Umbilical cord (tissue), 1 donor: ENCODE measurements at regions not wholly inside any gene's neighbourhood (a gene's known extent, or its start where the extent isn't known, plus 50 kb on each side); places are given as distances from the start of the nearest gene placed in this dataset.
A peak's percentile ranks its signal among the peaks of the same experiment; 100 is the strongest.

Source experiments
- DNase-seq: peaks from one replicate; pipeline ENCODE4 v3.0.0-alpha.2; 2015; ENCODE audit warnings: low spot score

- DNase-seq: peak; percentile 79
Measured at GRCh38 chr3:72591522-72592421, 256.5 kb downstream of the SHQ1 start.

GRCh38 chr3:72590732-72591221, 257.5 kb downstream of the SHQ1 start:
- no peak for DNase-seq

- no peak for DNase-seq
Measured at GRCh38 chr3:72587282-72587681, 261.0 kb downstream of the SHQ1 start.

- DNase-seq: no peak
Measured at GRCh38 chr3:72586694-72587093, 261.6 kb downstream of the SHQ1 start.

DNA sequence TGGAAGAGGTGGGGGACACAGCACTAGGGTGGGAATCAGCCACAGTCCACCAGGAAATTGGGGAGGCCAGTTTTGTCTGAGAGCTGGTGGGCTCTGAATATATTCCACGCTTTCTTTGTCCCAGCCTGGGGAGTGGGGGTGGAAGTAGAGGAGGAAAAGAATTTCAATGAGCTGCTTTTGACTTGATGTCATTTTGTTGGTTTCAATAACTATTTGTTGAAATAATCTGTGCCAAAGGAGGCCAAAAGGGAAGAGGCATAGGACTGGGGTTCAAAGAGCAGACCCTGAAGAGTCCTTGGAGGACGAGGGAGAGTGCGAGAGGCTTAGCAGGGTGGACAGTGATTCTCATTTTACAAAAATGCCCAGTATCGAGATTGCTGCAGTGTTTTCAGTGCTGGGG, 262.3 kb downstream of the SHQ1 start:
- no peak for DNase-seq

DNA sequence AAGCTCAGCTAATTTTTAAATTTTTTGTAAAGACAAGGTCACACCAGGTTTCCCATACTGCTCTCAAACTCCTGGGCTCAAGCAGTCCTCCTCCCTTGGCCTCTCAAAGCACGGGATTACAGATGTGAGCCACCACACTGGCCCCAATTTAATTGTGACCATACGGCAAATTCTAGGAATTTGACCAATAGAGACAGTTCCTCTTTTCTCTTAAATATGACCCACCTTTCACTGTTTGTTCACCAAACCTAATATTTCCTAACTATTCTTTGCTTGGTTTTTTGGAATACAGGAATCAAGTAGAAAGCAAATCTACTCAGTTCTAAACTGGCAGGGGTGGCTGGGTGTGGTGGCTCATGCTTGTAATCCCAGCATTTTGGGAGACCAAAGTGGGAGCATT, 264.0 kb downstream of the SHQ1 start:
- DNase-seq: no peak

DNA sequence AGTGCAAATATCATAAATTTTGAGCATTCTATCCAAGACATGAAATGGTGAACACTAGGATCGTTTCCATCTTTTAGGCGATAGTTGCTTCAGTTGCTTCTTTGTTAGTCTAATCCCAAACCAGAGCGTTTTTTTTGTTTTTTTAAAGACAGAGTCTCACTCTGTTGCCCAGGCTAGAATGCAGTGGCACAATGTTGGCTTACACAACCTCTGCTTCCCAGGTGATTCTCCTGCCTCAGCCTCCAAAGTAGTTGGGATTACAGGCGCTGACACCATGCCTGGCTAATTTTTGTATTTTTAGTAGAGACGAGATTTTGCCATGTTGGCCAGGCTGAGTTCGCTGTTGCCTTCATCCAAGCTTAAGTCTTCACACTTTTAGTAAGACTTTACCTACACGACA, 265.3 kb downstream of the SHQ1 start:
- no peak for DNase-seq

GRCh38 chr3:72582211-72582878, 265.9 kb downstream of the SHQ1 start:
- no peak for DNase-seq

DNA sequence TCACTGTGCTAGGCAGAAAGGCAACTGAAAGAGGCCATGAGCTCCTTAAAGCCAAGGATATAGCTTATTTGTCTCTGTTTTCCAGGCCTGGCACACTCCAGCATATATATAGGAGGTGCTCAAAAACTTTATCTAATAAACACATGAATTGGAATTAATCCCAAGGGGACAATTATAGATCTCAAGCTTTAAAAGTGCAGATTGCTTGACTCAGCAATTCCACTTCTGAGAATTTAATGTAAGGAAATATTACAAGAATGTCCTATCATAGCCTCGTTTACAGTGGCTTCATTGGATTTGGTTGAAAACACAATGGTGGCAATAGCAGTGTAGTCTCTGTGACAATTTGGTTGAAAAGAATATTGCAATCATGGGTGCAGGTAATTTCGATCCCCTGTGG, 267.3 kb downstream of the SHQ1 start:
- DNase-seq: no peak

DNA sequence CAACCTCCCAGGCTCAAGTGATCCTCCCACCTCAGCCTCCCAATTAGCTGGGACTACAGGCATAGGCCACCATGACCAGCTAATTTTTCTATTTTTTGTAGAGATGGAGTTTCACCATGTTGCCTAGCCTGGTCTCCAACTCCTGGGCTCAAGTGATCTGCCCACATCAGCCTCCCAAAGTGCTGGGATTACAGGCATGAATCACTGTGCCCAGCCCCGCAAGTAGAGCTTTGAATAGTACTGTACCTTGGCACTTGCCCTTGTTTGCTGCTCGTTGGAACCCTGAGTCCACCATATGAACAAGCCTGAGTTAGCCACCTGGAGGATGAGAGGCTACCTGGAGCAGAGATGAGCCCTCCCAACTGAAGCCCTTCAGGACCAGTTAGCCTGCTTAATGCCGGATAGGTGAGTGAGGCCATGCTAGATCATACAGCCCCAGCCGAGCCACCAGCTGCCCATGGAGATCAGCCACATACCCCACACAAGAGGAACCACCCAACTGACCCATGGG, 267.9 kb downstream of the SHQ1 start:
- no peak for DNase-seq

DNA sequence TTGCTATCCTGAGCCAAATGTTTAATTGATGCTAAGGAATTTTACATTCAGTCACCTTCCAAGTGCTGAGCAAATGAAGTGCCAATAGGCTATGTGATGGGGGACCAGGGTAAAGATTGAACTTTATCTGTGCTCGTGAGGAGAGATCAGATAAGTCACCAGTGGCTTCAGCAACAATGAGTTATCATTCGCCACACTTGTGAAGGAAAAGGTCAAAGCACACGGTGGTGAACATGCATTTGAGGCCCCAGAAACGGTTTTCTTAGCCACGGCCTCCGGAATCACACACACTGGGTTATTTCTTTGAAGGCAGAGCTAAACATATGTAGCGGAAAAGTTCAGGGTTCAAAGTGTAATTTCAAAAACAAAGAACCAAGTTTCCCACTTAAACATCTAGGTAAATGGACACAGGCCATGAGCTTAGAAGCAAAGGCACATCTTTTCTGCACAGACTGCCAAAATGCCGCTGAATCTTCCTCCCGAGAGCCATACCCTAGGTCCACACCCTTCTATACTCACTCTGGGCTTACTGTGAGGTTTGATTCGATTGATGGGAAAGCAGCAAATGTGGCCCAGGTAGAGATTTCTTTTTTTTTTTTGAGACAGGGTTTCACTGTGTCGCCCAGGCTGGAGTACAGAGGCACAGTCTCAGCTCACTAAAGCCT, 268.5 kb downstream of the SHQ1 start:
- DNase-seq: no peak

DNA sequence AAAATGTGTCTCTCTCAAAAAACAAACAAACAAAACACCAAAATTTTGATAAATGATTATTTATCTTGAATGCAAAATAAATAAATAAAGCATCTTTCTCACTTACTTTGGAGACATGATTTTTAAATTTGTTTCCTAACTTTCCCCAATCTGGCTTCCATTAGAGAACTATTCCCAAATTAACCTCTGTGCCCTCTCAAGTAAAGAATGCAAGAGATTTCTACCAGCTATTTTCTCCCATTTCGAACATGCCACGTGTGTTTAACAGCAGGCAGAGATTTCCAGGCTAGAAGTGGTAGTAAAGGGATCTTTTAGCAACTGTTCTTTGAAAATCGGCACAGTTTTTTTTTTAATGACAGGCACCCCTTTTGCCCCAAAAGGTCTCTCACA, 269.1 kb downstream of the SHQ1 start:
- no peak for DNase-seq

- no peak for DNase-seq
Measured at GRCh38 chr3:72577190-72577589, 271.1 kb downstream of the SHQ1 start.

DNA sequence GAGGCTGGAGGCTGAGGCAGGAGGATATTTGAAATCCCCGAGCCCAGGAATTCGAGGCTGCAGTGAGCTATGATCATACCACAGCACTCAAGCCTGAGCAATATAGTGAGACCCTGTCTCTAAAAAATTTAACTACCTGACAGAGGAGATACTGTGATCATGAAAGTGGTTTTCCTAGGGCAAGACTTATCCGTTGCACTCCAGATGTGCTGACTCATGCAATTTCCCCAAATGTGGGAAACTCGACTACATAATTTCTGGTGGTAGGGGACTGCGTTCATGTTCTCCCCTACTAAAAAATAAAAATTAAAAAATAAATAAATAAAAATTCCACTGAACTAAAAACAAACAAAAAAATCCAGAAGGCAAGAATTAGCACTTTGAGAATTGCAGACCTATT, 271.7 kb downstream of the SHQ1 start:
- no peak for DNase-seq

DNA sequence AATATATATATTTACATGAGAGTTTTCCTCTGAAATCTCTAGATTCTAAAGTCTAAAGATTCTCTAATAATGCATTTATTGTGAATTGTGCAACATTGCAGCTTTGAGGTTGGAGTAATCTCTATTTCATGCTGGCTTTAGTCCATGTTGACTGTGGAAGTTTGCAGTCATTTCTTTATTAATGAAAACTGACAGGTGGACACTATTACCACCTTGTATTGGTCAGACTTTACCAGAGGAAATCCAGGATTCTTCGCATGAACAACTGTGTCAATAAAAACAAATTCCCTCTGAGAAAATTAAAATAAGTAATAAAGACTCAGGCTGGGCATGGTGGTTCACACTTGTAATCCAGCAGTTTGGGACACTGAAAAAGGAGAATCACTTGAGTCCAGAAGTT, 274.1 kb downstream of the SHQ1 start:
- no peak for DNase-seq

DNA sequence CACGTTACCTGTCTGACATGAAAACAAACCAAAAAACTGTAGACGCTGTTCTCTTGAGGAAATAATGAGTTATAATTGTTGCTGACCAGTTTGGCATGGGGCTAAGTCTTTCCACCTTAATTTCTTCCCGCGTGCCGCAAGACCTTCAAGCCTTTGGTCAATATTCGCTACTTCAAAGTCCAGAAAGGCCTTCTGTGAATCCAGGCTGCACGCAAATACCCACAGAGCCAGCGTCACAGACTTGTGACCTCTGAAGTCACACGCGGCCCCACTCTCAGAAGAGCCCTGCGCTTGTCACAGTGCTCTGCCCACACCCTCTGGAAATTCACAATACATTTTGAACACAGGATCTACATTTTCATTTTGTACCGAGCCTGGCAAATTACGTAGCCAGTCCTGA, 275.2 kb downstream of the SHQ1 start:
- no peak for DNase-seq

- DNase-seq: no peak
Measured at GRCh38 chr3:72572489-72573007, 275.7 kb downstream of the SHQ1 start.

DNA sequence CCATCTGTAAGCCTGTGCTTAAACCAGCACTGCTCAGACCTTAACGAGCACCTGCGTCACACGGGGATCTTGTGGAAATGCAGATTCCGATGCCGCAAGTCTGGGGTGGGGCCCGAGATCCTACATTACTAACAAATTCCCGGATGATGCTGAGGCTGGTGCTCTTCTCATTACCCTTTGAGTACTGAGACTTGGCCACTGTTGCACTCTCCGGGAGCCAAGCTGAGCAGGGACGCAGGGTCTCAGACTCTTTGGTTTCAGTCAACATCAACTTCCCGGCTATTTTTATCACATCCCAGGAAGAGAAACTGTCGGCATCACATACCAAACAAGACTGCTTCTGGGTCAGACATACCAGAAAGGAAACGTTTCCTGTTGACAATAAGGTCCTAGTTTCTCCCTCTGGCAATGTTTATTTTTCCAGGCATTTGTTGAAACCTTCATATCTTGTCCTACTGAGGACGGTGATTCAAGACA, 276.6 kb downstream of the SHQ1 start:
- DNase-seq: no peak

- no peak for DNase-seq
Measured at GRCh38 chr3:72571052-72571451, 277.2 kb downstream of the SHQ1 start.

GRCh38 chr3:72569754-72570440, 278.3 kb downstream of the SHQ1 start:
- no peak for DNase-seq

GRCh38 chr3:72568083-72568482, 280.2 kb downstream of the SHQ1 start:
- no peak for DNase-seq
